NCI-H446 treated with DMSO at 0.1 percent for 48 hours (cell line): ENCODE measurements at regions not wholly inside any gene's neighbourhood (a gene's known extent, or its start where the extent isn't known, plus 50 kb on each side); places are given as distances from the start of the nearest gene placed in this dataset.

Experiments used
- DNase-seq: peaks from one replicate; lab custom pipeline; 2025; lab: John Stamatoyannopoulos, UW

DNA sequence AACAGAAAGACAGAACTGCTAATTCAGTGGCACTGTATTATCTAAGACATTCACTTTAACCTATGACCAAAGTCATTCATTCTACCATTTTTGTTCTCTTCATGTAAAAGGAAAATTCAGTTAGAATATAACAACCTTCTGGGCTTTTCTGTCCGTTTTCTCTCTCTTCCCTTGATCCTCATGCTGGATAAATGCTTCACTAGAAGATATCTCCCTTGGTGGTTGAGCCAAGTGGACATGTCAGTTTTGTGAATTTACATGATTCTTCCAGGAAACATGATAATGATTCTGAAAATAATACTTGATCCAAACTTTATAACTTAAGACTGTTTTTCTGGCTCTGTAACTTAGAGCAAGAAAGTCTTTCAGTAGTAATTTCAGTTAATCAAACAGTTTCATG is 1012.2 kb downstream of the SQOR start:
- DNase-seq: no peak

DNA sequence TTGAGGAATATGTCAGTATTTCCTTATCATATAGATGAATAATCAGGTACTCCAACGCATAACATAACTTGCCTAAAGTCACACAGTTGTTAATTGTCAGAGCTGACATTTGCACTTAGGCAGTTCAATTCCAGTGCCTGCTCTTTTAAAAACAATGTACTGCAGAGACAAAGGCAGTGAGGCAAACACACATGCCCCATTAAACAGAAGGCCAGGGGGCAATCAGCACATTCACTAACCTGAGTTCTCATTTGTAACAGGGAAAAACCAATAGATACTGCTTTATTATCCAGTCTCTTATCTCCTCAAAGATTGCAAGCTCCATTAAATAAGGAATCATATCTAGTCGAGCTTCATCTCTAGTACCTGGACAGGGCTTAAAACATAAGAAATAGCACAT is 1017.4 kb downstream of the SQOR start:
- DNase-seq: no peak

DNA sequence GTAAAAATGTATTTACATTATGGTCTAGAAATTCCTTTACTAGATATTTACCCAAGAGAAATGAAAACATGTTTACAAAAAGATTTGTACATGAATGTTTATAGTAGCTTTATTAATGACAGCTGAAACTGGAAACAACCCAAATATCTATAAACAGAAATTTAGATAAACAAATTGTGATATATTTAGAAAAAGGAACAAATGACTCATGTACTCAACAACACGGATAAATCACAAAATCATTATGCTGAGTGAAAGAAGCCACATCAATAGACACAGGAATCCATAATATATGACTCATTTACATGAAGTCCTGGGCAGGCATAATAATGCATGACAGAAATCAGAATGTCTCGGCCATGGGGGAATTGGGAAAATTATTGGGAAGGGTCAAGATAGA is 1020.2 kb downstream of the SQOR start:
- no peak for DNase-seq

DNA sequence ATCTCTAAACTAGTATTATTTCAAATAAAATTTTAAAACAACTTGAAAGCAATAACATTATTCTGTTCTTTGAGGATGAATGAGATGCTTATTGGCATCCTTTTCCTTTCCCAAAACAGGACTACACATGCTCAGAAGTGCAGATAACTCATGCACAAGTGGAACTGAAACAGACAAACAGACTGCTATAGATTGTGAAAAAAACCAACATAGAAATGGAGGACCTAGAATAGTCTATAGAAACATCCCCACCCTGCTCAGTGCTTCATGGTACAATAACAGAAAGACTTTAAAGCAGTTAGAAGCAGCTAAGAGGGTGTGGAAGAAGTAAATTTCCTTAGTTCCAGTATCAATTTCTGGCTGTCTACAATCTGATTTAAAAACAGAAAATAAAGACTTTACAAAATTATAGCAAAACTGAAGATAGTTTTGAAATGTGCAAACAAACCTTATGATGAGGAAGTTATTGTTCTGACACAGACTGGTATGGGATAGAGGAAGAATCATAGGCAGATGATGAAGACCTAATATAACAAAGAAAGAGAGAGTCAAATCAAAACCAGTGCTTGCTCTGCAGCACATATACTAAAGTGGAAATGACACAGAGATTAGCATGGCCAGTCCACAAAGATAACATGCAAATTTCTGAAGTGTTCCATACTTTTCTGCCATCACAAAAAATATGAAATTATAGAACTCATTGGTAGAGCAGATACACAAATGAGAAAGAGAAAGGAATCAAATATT is 1025.4 kb downstream of the SQOR start:
- no peak for DNase-seq

DNA sequence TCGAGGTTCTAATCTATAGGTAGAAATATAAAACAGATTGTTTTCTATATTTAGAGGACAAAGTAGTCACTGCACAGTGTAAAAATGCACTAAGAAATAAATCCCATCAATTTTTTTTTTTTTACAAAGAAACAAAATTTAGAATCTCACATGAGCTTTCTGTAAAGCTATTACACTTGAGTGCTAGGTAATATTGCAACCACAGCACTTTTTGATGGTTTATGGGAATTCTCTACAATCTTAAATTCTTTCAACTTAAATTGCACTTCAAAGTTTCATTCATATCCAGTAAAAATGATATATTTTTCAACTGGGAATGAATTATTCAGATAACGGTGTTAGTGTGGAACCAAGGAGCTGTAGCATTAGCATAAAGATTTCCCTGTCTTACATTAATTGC is 1035.4 kb downstream of the SQOR start:
- no peak for DNase-seq

DNA sequence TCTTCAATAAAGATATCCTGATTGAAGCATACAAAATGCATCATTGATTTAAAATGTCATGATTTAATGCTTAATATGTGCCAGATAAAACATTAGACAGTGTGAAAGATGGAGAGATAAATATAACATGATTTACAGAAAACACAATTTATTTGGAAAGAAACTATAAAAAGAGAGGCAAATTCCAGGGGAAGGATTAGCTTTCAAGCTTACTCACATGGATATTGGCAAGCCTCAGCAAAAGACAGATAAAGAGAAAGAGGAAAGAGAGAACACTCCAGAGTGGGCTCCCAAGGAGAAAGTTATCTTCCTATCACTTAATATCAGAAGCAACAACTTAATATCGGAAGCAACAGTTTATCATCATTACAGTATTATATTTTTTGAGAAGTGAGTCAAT is 1036.5 kb downstream of the SQOR start:
- no peak for DNase-seq

DNA sequence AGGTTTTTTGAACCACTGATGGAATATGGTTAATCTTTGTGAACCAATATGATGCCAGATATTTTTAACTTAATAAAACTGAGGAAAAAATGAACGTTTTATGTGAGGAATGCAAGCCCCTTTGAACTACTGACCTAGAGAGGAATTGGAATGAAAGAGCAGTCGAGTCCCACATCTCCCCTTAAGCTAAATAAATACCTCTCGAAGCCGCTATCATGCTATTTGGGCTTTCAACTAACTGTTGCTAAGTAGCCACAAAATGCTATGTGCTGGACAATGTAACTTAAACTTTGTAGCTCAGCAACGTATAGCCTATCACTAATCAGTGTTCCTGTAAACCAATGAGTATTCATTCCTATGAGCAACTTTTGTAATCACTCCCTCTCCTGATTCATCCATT is 1037.2 kb downstream of the SQOR start:
- DNase-seq: no peak

DNA sequence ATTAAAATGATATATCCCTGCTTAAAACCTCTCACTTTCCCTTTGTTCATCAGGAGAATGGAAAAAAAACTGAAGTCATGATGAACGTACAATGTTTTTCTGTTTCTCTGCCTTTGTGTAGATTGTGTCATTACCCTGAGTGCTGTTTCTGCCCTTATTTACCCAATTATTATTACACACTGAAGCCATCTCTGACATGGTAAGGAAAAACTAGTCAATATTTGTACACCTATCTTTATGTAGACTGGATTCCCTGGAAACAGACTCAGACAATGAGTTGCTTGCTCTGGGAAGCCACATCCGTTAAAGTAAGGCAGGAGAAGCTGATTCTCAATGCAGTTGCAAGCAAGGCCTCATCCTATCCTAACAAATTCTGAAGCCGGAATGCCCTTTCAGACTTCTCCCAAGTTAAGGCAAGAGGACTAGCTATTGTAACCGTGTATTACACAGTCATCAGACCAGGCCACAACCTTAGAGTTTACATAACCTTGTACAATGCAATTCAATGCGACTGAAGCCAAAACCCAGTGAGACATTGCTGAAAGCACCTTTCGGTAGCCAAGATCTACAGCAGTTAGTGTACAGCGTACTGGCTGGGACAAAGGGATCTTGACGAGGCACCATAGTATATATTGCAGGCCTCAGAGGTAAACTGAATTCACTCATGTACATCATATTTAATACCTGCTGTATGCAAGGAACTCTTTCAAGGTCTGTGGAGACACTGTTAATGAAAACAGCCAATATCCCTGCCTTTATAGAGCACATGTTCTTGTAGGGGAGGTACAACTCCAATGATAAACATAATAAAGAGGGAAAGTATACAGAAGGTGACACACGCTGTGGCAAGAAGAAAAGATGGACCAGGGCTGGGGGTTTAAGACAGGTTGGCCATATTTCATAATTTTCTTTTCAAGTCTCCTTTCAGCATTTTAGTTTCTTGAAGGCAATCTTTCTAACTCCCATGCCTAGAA is 1040.8 kb upstream of the SEMA6D start:
- no peak for DNase-seq

DNA sequence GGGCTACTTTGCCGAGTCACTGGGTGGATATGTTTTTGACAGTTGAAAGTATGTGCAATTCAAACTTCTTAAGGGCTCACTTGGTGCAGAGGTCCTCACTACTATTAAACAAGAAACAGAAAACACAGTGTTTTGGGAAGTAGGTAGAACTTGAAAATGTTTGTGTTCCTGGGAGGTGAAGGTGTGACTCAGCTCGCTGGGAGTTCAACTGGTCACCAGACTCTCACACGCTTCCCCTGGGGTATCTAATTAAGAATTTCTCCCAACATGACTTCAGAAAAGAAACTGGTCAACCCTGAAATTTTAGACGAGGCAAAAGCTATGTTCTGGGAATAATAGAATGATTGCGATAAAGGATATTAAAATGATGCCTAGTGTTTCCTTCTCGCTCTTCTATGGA is 1039.8 kb upstream of the SEMA6D start:
- DNase-seq: no peak

DNA sequence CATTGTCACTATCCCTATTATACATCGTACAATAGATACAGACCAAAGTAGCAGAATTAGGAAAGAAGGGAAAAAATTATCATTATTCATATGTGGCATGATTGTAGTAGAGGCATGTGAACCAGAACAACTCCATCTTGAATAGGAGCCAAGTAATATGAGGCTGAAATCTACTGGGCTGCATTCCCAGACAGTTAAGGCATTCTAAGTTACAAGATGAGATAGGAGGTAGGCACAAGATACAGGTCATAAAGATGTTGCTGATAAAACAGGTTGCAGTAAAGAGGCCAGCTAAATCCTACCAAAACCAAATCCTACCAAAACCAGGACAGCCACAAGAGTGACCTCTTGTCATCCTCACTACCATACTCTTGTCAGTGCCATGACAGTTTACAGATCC is 1035.4 kb upstream of the SEMA6D start:
- no peak for DNase-seq

DNA sequence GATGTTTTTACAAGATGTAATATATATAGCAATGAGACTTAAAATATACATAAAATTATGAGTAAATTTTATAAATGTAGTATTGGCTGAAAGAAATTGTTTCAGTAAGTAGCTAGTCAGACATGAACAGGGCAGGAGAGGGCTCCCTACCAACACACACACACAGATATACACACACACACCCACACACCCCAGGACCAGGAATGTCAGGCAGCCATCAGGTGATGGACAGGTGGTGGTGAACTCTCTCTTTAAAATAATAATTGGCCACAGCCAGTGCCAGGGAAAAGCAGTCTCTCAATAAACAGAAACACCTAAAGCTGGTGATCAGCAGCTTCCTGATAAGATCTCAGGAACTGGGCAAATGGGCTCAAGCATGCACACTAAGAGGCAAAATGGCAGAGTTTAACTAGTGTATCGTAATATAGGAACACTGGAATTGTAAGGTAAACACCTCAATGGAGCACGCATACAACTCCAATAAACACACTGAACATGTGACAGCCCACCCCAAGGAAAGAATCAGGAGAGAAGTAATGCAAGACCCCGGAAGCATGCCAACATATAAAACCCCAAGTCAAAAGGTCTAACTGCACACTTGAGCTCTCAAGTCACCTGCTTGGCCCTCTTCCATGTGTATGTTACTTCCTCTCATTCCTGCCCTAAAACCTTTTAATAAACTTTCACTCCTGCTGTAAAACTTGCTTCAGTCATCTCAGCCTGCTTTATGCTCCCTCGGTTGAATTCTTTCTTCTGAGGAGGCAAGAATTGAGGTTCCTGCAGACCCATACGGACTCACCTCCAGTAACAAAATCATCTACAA is 1034.1 kb upstream of the SEMA6D start:
- DNase-seq: no peak

DNA sequence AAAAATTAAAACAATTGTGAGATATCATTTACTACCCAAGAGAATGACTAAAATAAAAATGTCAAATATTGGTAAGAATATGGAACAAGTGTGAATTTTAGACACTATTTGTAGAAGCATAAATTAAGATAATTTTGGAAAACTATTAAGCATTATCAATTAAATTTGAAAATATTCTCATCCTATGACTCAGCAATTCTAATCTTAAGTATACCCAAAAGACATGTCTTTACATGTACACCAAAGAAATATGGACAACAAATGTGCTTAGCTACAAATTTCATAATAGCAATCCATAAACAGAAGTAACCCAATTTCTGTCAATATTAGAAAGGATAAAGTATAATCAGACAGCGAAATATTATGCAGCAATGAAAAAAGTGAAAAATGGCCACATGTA is 1032.2 kb upstream of the SEMA6D start:
- DNase-seq: no peak

DNA sequence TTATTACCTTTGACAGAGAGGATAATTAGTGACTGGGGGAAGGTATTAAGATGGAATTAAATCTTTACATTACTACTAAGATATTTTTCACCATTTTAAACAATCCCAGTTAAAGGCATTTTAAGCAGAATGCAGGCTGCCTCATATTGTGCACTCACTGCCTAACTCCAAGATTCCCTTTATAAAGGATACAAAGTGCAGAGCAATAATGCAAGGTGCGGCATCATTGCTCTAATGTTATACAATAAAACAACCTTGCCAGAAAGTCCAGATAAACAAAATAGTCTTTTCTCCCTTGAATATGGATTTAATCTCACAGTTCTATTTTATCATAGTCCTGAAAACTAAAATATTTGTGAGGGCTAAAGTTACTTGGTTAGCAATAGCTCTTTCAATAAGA is 1031.6 kb upstream of the SEMA6D start:
- DNase-seq: no peak

DNA sequence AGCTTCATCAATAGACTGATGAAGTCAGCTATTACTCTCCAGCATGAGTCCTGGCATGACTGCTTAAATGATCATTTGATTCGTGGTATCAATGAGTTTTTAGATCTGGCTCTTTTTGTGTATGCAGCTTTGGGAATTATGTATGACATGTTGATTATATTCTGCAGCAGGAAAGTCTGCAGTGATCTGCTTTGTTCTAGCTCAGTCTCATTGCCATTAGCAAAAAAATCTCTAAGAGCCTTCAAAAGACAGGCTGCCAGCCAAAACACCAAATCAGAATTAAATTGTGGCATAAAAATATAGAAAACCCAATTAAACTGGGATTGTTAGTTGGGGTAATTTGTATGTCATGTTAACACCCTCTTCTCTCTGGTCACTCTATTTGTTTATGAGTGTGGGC is 1021.0 kb upstream of the SEMA6D start:
- no peak for DNase-seq

DNA sequence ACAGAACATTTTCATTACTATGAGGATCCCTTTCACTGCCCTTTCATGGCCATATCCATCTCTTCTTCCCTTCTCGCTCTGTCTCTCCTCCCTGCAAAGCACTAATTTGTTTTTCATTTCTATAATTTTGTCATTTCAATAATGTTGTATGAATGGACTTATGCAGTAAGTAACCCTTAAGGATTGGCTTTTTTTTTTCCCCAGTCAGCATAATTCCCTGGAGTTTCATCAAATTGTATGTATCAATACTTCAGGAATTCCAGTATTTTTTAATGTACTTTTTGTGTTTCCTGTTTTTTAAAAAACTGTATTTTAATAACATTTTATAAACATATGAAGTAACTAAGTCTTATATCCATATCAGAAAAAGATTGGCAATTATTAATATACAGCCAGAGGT is 1016.0 kb upstream of the SEMA6D start:
- no peak for DNase-seq

DNA sequence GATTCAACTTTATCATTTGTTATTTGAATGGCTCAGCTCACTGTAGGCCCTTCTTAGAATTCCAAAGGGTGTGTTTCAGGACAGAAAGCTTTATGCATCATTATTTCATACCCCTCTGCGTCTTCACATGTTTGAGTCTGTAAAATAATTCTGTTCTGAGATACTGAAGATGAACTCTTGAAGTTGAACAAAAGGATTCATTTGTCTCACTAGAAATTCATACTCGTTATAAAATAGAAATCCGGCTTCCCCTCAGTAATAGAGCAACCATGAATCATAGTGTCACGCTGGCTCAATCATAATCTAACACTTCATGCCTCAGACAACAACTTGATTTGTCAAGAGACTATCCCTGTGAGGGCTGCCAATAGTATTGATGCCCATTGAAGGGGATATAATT is 1015.4 kb upstream of the SEMA6D start:
- no peak for DNase-seq

DNA sequence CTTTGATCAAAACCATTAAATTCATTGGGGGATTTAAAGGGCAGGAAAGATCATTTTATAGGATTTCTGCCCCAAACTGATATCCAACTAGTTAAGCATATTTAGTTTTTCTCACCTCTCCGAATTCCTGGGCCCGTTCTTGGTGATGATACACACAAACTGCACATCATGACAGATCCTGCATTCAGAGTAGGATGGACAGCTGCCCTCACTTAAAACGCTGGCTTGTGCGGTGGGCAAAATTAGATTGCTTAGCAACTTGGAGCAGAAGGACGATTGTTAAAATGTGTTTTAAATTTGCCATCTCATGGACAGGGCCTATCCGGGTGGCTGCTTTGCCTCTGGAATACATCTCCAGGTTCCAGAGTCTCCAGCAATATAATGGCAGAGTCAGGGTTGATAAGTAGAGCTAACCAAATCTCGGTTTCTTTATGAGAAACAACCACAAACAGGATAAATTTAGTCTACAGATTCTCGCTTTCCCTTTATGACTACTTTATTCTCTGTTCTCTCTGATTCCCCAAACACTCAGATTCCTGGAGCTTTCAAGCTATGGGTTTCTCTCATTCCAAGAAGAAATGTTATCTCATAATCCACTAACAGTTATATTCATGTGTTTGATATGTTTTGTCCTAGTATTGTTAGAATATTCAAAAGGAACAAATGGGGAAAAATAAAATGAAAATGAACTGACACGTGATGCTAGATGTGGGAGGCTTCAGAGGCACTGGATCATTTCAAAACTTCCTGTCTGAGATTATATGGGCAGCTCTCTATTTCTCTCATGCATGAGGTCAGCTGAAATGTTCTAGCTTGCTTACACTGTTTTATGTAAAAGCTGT is 1014.1 kb upstream of the SEMA6D start:
- DNase-seq: no peak

DNA sequence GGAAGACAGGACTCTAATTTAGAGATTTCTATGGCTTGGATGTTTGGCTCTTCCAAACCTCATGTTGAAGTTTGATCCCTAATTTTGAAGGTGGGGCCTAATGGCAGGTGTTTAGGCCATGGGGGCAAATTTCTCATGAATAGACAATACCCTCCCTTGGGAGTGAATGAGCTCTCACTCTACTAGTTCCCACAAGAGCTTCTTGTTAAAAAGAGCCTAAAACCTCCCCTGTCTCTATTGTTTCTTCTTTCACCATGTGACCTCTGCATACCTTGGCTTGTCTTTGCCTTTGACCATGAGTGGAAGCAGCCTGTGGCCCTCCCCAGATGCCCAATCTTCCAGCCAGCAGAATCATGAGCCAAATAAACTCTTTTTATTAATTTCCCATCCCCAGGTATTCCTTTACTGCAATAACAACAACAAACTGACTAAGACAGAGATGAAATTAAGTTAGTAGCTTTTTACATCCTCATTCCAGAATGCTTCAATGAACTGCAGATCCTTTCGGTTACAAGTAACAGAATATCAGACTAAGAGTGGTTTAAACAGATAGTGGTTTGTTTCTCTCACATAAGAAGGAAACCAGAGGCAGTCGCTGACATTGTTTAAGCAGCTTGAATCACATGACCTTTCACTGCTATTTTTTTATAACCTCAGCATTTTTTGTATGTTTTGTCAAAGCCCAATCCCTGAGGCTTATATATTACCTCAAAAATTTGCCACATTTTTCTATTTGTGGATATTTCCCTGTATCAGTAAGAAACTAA is 1013.3 kb upstream of the SEMA6D start:
- no peak for DNase-seq

DNA sequence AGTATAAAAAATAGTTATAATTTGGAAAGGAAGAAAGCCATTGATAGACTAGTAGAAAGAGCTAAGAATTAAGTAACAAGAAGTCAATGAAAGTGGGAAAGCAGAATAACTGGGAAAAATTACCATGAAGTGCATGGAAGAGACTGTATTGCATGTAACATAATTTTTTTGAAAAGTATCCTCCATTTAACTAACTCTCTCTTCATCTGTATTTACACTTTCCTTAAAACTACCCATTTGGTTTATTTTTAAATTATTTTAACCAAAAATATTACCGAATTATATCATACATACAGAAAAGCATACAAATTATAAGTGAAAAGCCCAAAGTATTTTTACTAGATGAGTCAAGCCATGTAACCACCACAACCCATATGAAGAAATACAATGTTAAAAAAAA is 1009.9 kb upstream of the SEMA6D start:
- DNase-seq: no peak

DNA sequence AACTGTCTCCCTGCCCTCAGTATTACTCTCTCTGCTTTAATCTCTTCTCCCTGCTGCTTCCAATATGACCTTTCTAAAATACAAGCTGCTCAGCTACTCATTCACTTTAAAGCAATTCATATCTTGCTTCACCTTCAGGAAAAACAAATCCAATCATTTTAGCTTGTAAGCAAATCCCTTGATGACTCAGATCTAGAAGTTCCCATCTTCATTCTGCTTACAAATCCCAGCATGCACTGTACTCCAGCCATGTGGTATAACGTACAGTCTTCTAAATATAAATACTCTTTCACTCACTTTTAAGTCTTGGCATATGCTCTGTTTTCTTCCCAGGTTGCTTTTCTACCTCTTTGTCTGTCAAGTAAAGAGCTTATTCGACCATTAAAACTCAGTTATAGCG is 1009.1 kb upstream of the SEMA6D start:
- no peak for DNase-seq
